ENCODE measurements at regions not wholly inside any gene's neighbourhood (a gene's known extent, or its start where the extent isn't known, plus 50 kb on each side); places are given as distances from the start of the nearest gene placed in this dataset.

DNA sequence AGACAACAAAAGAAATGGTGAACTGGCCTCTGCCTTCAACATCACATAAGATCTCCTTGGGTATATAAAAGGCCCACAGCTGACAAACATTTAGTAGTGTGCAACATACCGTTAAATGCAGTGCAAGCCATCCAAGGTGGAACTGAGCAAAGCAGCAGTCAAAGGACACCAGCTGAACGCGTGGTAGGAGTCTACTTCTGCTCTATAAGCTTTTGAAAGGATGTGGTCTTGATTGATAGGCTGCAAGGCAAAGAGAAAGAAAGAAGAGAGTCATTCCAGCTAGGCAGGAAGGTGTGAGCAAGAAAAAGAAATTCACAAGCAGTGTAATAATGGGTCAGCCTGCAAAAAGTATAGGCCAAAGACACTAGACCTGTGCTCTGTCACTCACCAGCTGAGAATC, 356.3 kb downstream of the SATB2 start:
- DNase-seq (ENCODE audit: low spot score): no peak
- CTCF ChIA-PET: interaction anchor here (0.7 kb wide), 1 partner anchor 90 kb away, joined by 4 read pairs; no protein-coding TSS in a partner anchor
- TF ChIP-seq, protein P1, sequence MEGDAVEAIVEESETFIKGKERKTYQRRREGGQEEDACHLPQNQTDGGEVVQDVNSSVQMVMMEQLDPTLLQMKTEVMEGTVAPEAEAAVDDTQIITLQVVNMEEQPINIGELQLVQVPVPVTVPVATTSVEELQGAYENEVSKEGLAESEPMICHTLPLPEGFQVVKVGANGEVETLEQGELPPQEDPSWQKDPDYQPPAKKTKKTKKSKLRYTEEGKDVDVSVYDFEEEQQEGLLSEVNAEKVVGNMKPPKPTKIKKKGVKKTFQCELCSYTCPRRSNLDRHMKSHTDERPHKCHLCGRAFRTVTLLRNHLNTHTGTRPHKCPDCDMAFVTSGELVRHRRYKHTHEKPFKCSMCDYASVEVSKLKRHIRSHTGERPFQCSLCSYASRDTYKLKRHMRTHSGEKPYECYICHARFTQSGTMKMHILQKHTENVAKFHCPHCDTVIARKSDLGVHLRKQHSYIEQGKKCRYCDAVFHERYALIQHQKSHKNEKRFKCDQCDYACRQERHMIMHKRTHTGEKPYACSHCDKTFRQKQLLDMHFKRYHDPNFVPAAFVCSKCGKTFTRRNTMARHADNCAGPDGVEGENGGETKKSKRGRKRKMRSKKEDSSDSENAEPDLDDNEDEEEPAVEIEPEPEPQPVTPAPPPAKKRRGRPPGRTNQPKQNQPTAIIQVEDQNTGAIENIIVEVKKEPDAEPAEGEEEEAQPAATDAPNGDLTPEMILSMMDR (conservative IDR thresholded peaks at IDR 0.05; ENCODE audit: low read depth): no peak
- POLR2A ChIA-PET (ENCODE audit: low non-redundant PET): no interaction called here
- no peak overlapping the region for H3K27ac ChIP-seq

DNA sequence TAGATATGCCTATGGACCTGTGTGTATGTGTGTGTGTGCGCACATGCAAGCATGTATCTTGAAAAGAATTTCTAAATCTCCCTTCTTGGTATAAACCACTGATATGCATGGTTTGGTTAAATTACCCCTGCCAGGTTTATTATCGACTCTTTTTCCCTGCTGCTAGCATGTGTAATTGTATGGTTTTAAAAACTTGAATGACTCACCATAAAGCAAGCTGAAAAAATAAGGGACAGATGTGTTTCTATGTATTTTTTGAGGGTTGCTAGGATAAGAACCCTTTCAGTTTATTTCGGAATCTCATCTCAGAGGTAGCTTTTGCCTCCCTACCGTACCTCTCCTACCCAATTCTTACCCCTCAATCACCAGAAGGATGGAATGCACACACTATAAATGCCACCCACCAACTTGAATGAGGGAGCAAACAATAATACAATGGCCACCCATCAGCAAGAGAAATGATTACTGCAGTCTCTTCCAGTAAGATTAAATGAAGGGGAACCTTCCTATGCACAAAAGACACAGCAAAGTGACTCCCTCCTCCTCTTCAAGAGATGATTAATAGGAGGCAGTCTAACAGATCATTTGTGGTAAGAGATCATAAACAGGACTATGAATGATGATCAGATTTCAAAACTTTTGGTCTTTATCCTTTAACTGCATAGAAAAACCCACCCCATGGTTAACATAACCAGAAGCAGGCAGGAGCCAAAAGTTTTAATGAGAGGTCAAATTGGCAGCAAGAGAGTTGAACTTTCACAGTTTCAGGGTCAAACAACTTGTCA, 357.2 kb downstream of the SATB2 start:
- CTCF ChIA-PET: interaction anchor here (0.5 kb wide), 1 partner anchor 786 kb away, joined by 3 read pairs; no protein-coding TSS in a partner anchor
- TF ChIP-seq, protein P1 (conservative IDR thresholded peaks at IDR 0.05; ENCODE audit: low read depth): no peak
- POLR2A ChIA-PET (ENCODE audit: low non-redundant PET): no interaction called here
- H3K27ac ChIP-seq: no peak overlapping the region
- no peak for DNase-seq (ENCODE audit: low spot score)

DNA sequence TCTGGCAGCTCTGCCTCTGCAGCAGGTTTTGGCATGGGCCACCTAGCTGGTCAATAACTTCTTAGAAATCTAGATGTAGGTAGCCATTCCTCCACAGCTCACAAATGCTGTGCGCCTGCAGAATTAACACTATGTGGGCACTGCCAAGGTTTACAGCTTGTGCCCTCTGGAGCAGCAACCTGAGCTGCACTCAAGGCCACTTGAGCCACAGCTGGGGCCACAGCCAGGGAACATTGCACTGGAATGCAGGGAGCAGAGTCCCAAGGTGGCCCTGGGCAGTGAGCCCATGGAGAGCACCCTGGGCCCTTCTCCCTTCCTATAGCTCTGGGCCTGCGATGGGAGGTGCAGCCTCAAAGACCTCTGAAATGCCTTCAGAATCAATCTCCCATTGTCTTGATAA, 365.3 kb downstream of the SATB2 start:
- ChIA-PET POLR2A (ENCODE audit: low non-redundant PET) (no interaction called here), CTCF (interaction anchor here (0.6 kb wide), 1 partner anchor 772 kb away, joined by 3 read pairs; no protein-coding TSS in a partner anchor)
- TF ChIP-seq, protein P1 (conservative IDR thresholded peaks at IDR 0.05; ENCODE audit: low read depth): no peak
- no peak for DNase-seq (ENCODE audit: low spot score)
- no peak overlapping the region for H3K27ac ChIP-seq

DNA sequence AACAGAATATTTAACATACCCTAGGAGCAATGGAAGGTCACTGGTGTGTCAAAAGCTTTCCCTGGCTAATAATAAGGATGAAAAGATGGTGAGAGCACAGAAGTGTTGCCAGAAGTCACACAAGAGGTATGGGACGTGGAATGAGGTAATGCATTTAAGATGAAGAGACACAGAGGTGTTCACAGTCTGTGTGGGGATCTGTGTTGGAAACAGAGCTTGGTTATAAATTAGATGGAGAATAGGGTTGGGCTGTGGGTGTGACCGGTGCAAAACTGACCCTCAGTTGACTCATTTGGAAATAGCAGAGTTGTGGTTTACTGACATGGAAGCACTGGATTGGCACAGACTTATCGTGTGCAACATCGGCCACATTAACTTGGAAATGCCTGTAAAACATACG, 372.5 kb downstream of the SATB2 start:
- no peak for DNase-seq (ENCODE audit: low spot score)
- H3K27ac ChIP-seq: no peak overlapping the region
- TF ChIP-seq, protein P1 (conservative IDR thresholded peaks at IDR 0.05; ENCODE audit: low read depth): no peak
- ChIA-PET CTCF (no interaction called here), POLR2A (ENCODE audit: low non-redundant PET) (no interaction called here)

DNA sequence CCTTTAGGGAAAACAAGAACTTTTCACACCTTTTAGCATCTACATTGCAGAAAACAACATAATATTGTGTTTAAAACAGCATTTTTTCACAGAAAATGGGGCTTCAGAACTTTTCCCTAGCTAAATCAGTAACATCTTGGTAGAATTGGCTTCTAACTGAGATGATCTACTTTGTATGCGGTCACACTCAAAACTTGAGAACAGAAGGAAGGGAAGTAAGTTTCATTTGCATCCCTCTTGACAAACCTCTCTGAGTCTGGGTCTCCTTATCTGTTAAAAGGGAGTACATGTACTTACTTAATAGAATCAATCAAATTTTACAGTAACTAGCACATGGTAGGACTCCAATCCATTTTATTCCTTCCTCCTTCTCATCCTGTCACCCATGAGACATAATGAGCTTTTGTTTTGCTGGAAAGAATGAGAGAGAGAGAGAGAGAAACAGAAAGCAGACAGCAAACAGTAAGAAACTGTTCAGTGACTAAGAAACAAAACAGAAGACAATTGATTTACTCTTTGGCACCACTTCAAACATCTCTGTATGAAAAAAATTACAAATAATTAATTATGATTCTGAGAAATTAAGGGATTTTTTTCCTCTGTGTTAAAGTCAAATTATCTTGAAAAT, 387.3 kb downstream of the SATB2 start:
- H3K27ac ChIP-seq: no peak overlapping the region
- ChIA-PET POLR2A (ENCODE audit: low non-redundant PET) (no interaction called here), CTCF (no interaction called here)
- TF ChIP-seq, protein P1 (conservative IDR thresholded peaks at IDR 0.05; ENCODE audit: low read depth): no peak
- no peak for DNase-seq (ENCODE audit: low spot score)

DNA sequence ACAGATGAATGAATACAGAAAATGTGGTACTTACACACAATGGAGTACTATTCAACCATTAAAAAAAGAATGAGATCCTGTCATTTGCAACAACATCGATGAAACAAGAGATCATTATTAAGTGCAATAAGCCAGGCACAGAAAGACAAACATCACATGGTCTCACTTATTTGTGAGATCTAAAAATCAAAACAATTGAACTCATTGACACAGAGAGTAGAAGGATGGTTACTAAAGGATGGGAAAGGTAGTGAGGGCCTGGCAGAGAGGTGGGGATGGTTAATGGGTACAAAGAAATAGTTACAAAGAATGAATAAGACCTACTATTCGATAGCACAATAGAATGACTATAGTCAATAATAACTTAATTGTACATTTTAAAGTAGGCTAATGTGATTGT, 393.5 kb downstream of the SATB2 start:
- ChIA-PET CTCF (no interaction called here), POLR2A (ENCODE audit: low non-redundant PET) (no interaction called here)
- TF ChIP-seq, protein P1 (conservative IDR thresholded peaks at IDR 0.05; ENCODE audit: low read depth): no peak
- no peak overlapping the region for H3K27ac ChIP-seq
- DNase-seq (ENCODE audit: low spot score): no peak

Data from RWPE1 (cell line).